Spleen (tissue), 11 donors: ENCODE measurements at regions not wholly inside any gene's neighbourhood (a gene's known extent, or its start where the extent isn't known, plus 50 kb on each side); places are given as distances from the start of the nearest gene placed in this dataset.

Experiments
- DNase-seq: peaks from one replicate; pipeline ENCODE4 v3.0.0-alpha.2; 2020
- H3K27ac ChIP-seq, 8 donors: fragments of 200-600 bp; sonication (generic) in 7 of 8; 1 replicate in 4 of 8; 2 replicates in 4 of 8; pipeline versions ENCODE4 v1.5.0 to v1.8.0; 2016 to 2021; ENCODE audit warnings: inconsistent platforms in 4 of 8, mild to moderate bottlenecking in 4 of 8, moderate library complexity in 1 of 8
- H3K27me3 ChIP-seq, 7 donors: fragments of 200-600 bp; sonication (generic) in 6 of 7; replicated peaks in 1 of 7; 1 replicate in 4 of 7; 2 replicates in 3 of 7; pipeline versions ENCODE4 v1.5.0 to v1.8.0; 2016 to 2021; ENCODE audit warnings: inconsistent platforms in 3 of 7, mild to moderate bottlenecking in 1 of 7
- H3K36me3 ChIP-seq, 6 donors: fragments of 200-600 bp; sonication (generic) in 5 of 6; 1 replicate in 4 of 6; 2 replicates in 2 of 6; pipeline versions ENCODE4 v1.5.0 to v1.8.0; 2016 to 2021; ENCODE audit warnings: inconsistent platforms in 2 of 6
- H3K4me1 ChIP-seq, 6 donors: fragments of 200-600 bp; sonication (generic) in 5 of 6; 1 replicate in 3 of 6; 2 replicates in 3 of 6; pipeline versions ENCODE4 v1.5.0 to v1.8.0; 2016 to 2021; ENCODE audit warnings: inconsistent platforms in 3 of 6
- H3K4me3 ChIP-seq, 8 donors: fragments of 200-600 bp; sonication (generic) in 7 of 8; 1 replicate in 4 of 8; 2 replicates in 4 of 8; pipeline versions ENCODE4 v1.5.0 to v1.8.0; 2016 to 2021; ENCODE audit warnings: inconsistent platforms in 4 of 8, mild to moderate bottlenecking in 4 of 8, moderate library complexity in 2 of 8
- H3K9me3 ChIP-seq, 8 donors: fragments of 200-600 bp; sonication (generic) in 7 of 8; 1 replicate in 4 of 8; 2 replicates in 4 of 8; pipeline versions ENCODE4 v1.5.0 to v1.8.0; 2016 to 2021; ENCODE audit warnings: inconsistent platforms in 4 of 8
- CTCF ChIP-seq, 11 experiments: fragments of 200-600 bp in 7 of 11; fragments of 450-650 bp in 4 of 11; sonication (generic) in 4 of 11; IDR thresholded peaks in 8 of 11; conservative IDR thresholded peaks in 3 of 11; 1 replicate in 7 of 11; 2 replicates in 4 of 11; pipeline versions ENCODE4 v1.4.0 to v1.8.0; 2016 to 2021; ENCODE audit warnings: antibody characterized with exemption in 11 of 11, inconsistent platforms in 4 of 11, mild to moderate bottlenecking in 1 of 11
- POLR2A ChIP-seq, 3 donors: fragments of 450-650 bp; IDR thresholded peaks; one replicate each; pipeline ENCODE4 v1.5.1; 2017; ENCODE audit warnings: antibody characterized with exemption in 3 of 3, mild to moderate bottlenecking in 1 of 3
- POLR2AphosphoS5 ChIP-seq, 3 donors: sonication (generic); formaldehyde crosslinking; IDR thresholded peaks; one replicate each; pipeline ENCODE4 v1.5.1; 2017; ENCODE audit warnings: antibody characterized with exemption in 3 of 3
- WGBS, 5 donors: extraction: QIAGEN DNeasy Blood & Tissue Kit in 3 of 5; methylation state at CpG; one replicate each; pipeline versions ENCODE4 v1.1.5 to v1.1.7; 2013 to 2018; 5-methylcytosine and 5-hydroxymethylcytosine counted together
- intact Hi-C: fragments of 100-400 bp; cut with DNase I; formaldehyde crosslinking; loops from one replicate; pipeline ENCODE4 v1.15.0; 2023; ENCODE audit warnings: low total_unique reads
- donor health status: healthy with polysubstance abuse.
- donor health status: DM: no; HTN: no; CAD: no; lungs with moderate emphysema.
- donor health status: DM: no; HTN: no; CAD: no.
- donor health status: Bipolar disorder and iron deficiency.
- donor health status: healthy.
- donor health status: DM: no; HTN: no; CAD: no.
- donor health status: DM: yes; HTN: yes; CAD: no.

- Histone ChIP-seq H3K9me3 (no peaks in the 10 kb centered on the region), H3K36me3 (no peaks in the 10 kb centered on the region), H3K27me3 (no peaks in the 10 kb centered on the region), H3K4me1 (no peaks in the 10 kb centered on the region), H3K27ac (no peak overlapping the region), H3K4me3 (no peak overlapping the region)
- WGBS, 5 donors: 61 to 93% (median 78%) methylated on average over 4 of the region's 4 CpGs
- intact Hi-C loops: no loop called here
- no peak for TF ChIP-seq POLR2AphosphoS5 (IDR thresholded peaks at IDR 0.05)
- TF ChIP-seq CTCF (IDR thresholded peaks at IDR 0.05 in 8 of 11, conservative IDR thresholded peaks at IDR 0.05 in 3 of 11): no peak
- TF ChIP-seq POLR2A (IDR thresholded peaks at IDR 0.05): no peak
- DNase-seq: no peak
These were observed 580.9 kb downstream of the PLCL1 start for GRCh38 chr2:198385326-198385725.

- intact Hi-C loops: no loop called here
- no peak overlapping the region for H3K27ac ChIP-seq
- no peak for DNase-seq
These were observed 579.0 kb downstream of the PLCL1 start for GRCh38 chr2:198383392-198383791.

GRCh38 chr2:198382811-198383210 is 578.4 kb downstream of the PLCL1 start:
- no peak for TF ChIP-seq CTCF (IDR thresholded peaks at IDR 0.05 in 8 of 11, conservative IDR thresholded peaks at IDR 0.05 in 3 of 11)
- no peak for TF ChIP-seq POLR2A (IDR thresholded peaks at IDR 0.05)
- no peak for TF ChIP-seq POLR2AphosphoS5 (IDR thresholded peaks at IDR 0.05)
- Histone ChIP-seq H3K27ac (no peak overlapping the region), H3K4me1 (no peaks in the 10 kb centered on the region), H3K36me3 (no peaks in the 10 kb centered on the region), H3K4me3 (no peak overlapping the region), H3K9me3 (no peaks in the 10 kb centered on the region), H3K27me3 (no peaks in the 10 kb centered on the region)
- DNase-seq: no peak
- intact Hi-C loops: no loop called here

More at GRCh38 chr2:198383392-198383791, 579.0 kb downstream of the PLCL1 start:
- no peaks in the 10 kb centered on the region for H3K36me3 ChIP-seq
- TF ChIP-seq CTCF (IDR thresholded peaks at IDR 0.05 in 8 of 11, conservative IDR thresholded peaks at IDR 0.05 in 3 of 11) (no peak), POLR2A (IDR thresholded peaks at IDR 0.05) (no peak), POLR2AphosphoS5 (IDR thresholded peaks at IDR 0.05) (no peak)
- H3K4me1 ChIP-seq: no peaks in the 10 kb centered on the region
- H3K9me3 ChIP-seq: no peaks in the 10 kb centered on the region
- no peak overlapping the region for H3K4me3 ChIP-seq
- H3K27me3 ChIP-seq: no peaks in the 10 kb centered on the region

GRCh38 chr2:198376677-198377076 is 572.3 kb downstream of the PLCL1 start:
- H3K4me1 ChIP-seq: no peaks in the 10 kb centered on the region
- no peak overlapping the region for H3K27ac ChIP-seq
- intact Hi-C loops: no loop called here
- no peak for DNase-seq
- no peak for TF ChIP-seq CTCF (IDR thresholded peaks at IDR 0.05 in 8 of 11, conservative IDR thresholded peaks at IDR 0.05 in 3 of 11)
- H3K36me3 ChIP-seq: no peaks in the 10 kb centered on the region
- 60 to 80% (median 66%) methylated on average over 5 of the region's 5 CpGs for WGBS, 5 donors
- H3K27me3 ChIP-seq: peaks cover 0 to 13% (median 0%) of the 10 kb centered on the region in 7 donors
- no peaks in the 10 kb centered on the region for H3K9me3 ChIP-seq
- H3K4me3 ChIP-seq: no peak overlapping the region
